ENCODE measurements at regions not wholly inside any gene's neighbourhood (a gene's known extent, or its start where the extent isn't known, plus 50 kb on each side); places are given as distances from the start of the nearest gene placed in this dataset.

DNA sequence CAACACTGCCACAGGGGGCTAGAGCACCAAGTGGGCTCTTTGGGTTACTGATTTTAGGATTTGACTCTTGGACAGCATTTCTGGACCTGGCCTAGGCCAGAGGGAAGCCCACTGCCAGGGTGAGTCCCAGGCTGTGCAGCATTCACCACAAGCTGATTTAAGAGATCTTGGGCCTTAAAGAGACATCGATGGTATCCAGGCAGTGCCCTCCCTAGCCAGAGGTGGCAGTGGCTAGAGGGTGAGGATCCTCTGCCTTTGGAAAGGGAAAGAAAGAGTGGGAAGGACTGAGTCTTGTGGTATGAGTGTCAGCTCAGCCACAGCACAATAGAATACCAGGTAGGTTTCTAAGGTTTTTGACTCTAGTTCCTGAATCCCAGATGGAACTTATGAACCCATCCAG, 613.9 kb downstream of the FAT4 start:
- no peak for ATAC-seq (ENCODE audit: low read depth)
- H3K4me1 ChIP-seq (ENCODE audit: control insufficient read depth in 2 of 2, insufficient read depth in 2 of 2, low read length in 2 of 2): no peaks in the 10 kb centered on the region
- no peak overlapping the region for H3K4me2 ChIP-seq (replicated peaks; ENCODE audit: low read depth, low read length, poor library complexity, severe bottlenecking)
- H4K20me1 ChIP-seq (ENCODE audit: control insufficient read depth, insufficient read depth, low read length, poor library complexity, severe bottlenecking): no peaks in the 10 kb centered on the region
- no peaks in the 10 kb centered on the region for H3K27me3 ChIP-seq (replicated peaks in 1 of 4; ENCODE audit: control extremely low read depth in 1 of 4, control insufficient read depth in 3 of 4, insufficient read depth in 4 of 4, low read length in 3 of 4)
- WGBS (ENCODE audit: insufficient coverage): 100% methylated on average over 1 of the region's 1 CpG
- H3K79me2 ChIP-seq (ENCODE audit: control insufficient read depth, insufficient read depth, low read length): no peaks in the 10 kb centered on the region
- intact Hi-C loops (cut with micrococcal nuclease): no loop called here
- TF ChIP-seq, protein P1, sequence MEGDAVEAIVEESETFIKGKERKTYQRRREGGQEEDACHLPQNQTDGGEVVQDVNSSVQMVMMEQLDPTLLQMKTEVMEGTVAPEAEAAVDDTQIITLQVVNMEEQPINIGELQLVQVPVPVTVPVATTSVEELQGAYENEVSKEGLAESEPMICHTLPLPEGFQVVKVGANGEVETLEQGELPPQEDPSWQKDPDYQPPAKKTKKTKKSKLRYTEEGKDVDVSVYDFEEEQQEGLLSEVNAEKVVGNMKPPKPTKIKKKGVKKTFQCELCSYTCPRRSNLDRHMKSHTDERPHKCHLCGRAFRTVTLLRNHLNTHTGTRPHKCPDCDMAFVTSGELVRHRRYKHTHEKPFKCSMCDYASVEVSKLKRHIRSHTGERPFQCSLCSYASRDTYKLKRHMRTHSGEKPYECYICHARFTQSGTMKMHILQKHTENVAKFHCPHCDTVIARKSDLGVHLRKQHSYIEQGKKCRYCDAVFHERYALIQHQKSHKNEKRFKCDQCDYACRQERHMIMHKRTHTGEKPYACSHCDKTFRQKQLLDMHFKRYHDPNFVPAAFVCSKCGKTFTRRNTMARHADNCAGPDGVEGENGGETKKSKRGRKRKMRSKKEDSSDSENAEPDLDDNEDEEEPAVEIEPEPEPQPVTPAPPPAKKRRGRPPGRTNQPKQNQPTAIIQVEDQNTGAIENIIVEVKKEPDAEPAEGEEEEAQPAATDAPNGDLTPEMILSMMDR (IDR thresholded peaks at IDR 0.05): no peak
- TF ChIP-seq EZH2 (IDR thresholded peaks at IDR 0.05; ENCODE audit: borderline replicate concordance, insufficient read depth, low read depth, low read length, poor library complexity, severe bottlenecking): no peak
- no peak overlapping the region for H3K27ac ChIP-seq (ENCODE audit: low read length in 2 of 2)
- H3K4me3 ChIP-seq (ENCODE audit: control extremely low read depth in 1 of 5, extremely low read depth in 1 of 5, insufficient read depth in 1 of 5, low read depth in 2 of 5, low read length in 4 of 5): no peak overlapping the region
- H3K9me3 ChIP-seq (ENCODE audit: control extremely low read depth in 1 of 3, control insufficient read depth in 2 of 3, insufficient read depth in 1 of 3, low read length in 2 of 3): peaks cover 0 to 10% (median 0%) of the 10 kb centered on the region in 3 donors
- no peaks in the 10 kb centered on the region for H3K36me3 ChIP-seq (replicated peaks in 1 of 2; ENCODE audit: control extremely low read depth in 1 of 2, control insufficient read depth in 1 of 2, extremely low read depth in 1 of 2, insufficient read depth in 2 of 2, low read length in 1 of 2)
- Mint-ChIP-seq H3K27me3 (no peaks in the 10 kb centered on the region), H3K27ac (no peak overlapping the region), H3K4me1 (no peaks in the 10 kb centered on the region), H3K4me3 (no peak overlapping the region), H3K9me3 (ENCODE audit: insufficient read depth) (no peaks in the 10 kb centered on the region)
- ChIA-PET CTCF (no interaction called here), POLR2A (no interaction called here)
- H2AFZ ChIP-seq (ENCODE audit: insufficient read depth, low read depth, low read length, poor library complexity, severe bottlenecking): no peak overlapping the region
- no peak overlapping the region for H3K9ac ChIP-seq (ENCODE audit: low read length)
- no peak for DNase-seq

DNA sequence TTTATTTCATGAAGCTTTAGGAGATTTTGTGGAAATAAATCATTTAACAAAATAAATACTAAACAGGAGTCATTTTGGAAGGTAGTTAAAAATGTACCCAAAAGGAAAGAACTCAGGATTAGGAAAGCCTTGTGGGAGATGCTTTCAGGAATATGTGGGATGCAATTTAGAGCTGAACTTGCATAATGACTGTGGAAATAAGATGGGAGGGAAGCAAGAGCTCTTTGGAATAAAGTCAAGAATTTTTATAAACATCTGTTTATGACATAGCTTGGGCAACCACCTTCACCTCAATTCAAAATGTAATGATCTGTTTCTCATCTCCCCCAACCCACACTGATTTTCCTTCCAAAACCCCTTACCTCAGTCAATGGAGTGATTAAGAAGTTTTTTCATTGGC, 623.8 kb downstream of the FAT4 start:
- Mint-ChIP-seq H3K4me3 (no peak overlapping the region), H3K9me3 (ENCODE audit: insufficient read depth) (no peaks in the 10 kb centered on the region), H3K27ac (no peak overlapping the region), H3K4me1 (no peaks in the 10 kb centered on the region), H3K27me3 (no peaks in the 10 kb centered on the region)
- Histone ChIP-seq H4K20me1 (ENCODE audit: control insufficient read depth, insufficient read depth, low read length, poor library complexity, severe bottlenecking) (no peaks in the 10 kb centered on the region), H3K9me3 (ENCODE audit: control extremely low read depth in 1 of 3, control insufficient read depth in 2 of 3, insufficient read depth in 1 of 3, low read length in 2 of 3) (peaks cover 0 to 4% (median 0%) of the 10 kb centered on the region in 3 donors), H3K4me3 (ENCODE audit: control extremely low read depth in 1 of 5, extremely low read depth in 1 of 5, insufficient read depth in 1 of 5, low read depth in 2 of 5, low read length in 4 of 5) (no peak overlapping the region), H2AFZ (ENCODE audit: insufficient read depth, low read depth, low read length, poor library complexity, severe bottlenecking) (no peak overlapping the region), H3K27ac (ENCODE audit: low read length in 2 of 2) (no peak overlapping the region), H3K27me3 (replicated peaks in 1 of 4; ENCODE audit: control extremely low read depth in 1 of 4, control insufficient read depth in 3 of 4, insufficient read depth in 4 of 4, low read length in 3 of 4) (no peaks in the 10 kb centered on the region), H3K9ac (ENCODE audit: low read length) (no peak overlapping the region), H3K4me1 (ENCODE audit: control insufficient read depth in 2 of 2, insufficient read depth in 2 of 2, low read length in 2 of 2) (no peaks in the 10 kb centered on the region), H3K4me2 (replicated peaks; ENCODE audit: low read depth, low read length, poor library complexity, severe bottlenecking) (no peak overlapping the region), H3K79me2 (ENCODE audit: control insufficient read depth, insufficient read depth, low read length) (no peaks in the 10 kb centered on the region), H3K36me3 (replicated peaks in 1 of 2; ENCODE audit: control extremely low read depth in 1 of 2, control insufficient read depth in 1 of 2, extremely low read depth in 1 of 2, insufficient read depth in 2 of 2, low read length in 1 of 2) (no peaks in the 10 kb centered on the region)
- CTCF ChIA-PET: no interaction called here
- POLR2A ChIA-PET: no interaction called here
- DNase-seq (no peak), ATAC-seq (ENCODE audit: low read depth) (no peak)
- intact Hi-C loops (cut with micrococcal nuclease): no loop called here
- TF ChIP-seq, protein P1 (IDR thresholded peaks at IDR 0.05): no peak
- TF ChIP-seq EZH2 (IDR thresholded peaks at IDR 0.05; ENCODE audit: borderline replicate concordance, insufficient read depth, low read depth, low read length, poor library complexity, severe bottlenecking): no peak

Data from B cell (primary cell).